ENCODE measurements at regions not wholly inside any gene's neighbourhood (a gene's known extent, or its start where the extent isn't known, plus 50 kb on each side); places are given as distances from the start of the nearest gene placed in this dataset.
"Not testable (repeated sequence)": the region's sequence is repeated elsewhere in the genome, so short reads cannot be mapped to it uniquely, and the experiment has no call there.

GRCh38 chr5:127202738-127203137 is 87.9 kb upstream of the MEGF10 start:
- TF ChIP-seq CTCF (IDR thresholded peaks at IDR 0.05); RCOR1 (IDR thresholded peaks at IDR 0.05; ENCODE audit: low read length); FOXJ3 (CRISPR knock-in tag; IDR thresholded peaks at IDR 0.05); EP300 (IDR thresholded peaks at IDR 0.05; ENCODE audit: borderline replicate concordance in 1 of 2, low read depth in 1 of 2, low read length in 1 of 2); POLR2AphosphoS5 (IDR thresholded peaks at IDR 0.05; ENCODE audit: low read depth, low read length); RFX5 (IDR thresholded peaks at IDR 0.05; ENCODE audit: low read length); USF2 (IDR thresholded peaks at IDR 0.05; ENCODE audit: borderline replicate concordance, low read depth, low read length); MXI1 (IDR thresholded peaks at IDR 0.05; ENCODE audit: low read depth, low read length); GABPA (IDR thresholded peaks at IDR 0.05; ENCODE audit: low read depth): not testable (repeated sequence)

Data from SK-N-SH (cell line).